Left colon (tissue), 2 donors: ENCODE measurements at regions not wholly inside any gene's neighbourhood (a gene's known extent, or its start where the extent isn't known, plus 50 kb on each side); places are given as distances from the start of the nearest gene placed in this dataset.
A peak's percentile ranks its signal among the peaks of the same experiment; 100 is the strongest.
"Not testable (repeated sequence)": the region's sequence is repeated elsewhere in the genome, so short reads cannot be mapped to it uniquely, and the experiment has no call there.

Experiments used
- ATAC-seq: fragments of 200-7000 bp; cut with Tn5 transposase; one replicate; pipeline ENCODE4 v1.9.1; 2020; ENCODE audit warnings: mild to moderate bottlenecking, moderate library complexity
- DNase-seq, 2 donors: peaks; one replicate each; pipeline ENCODE4 v3.0.0-alpha.2; 2020
- intact Hi-C, 2 donors: fragments of 100-400 bp; cut with DNase I in 1 of 2; cut with micrococcal nuclease in 1 of 2; formaldehyde crosslinking; loops; one replicate each; pipeline versions ENCODE4 v1.11.2 to v1.14.0; 2022; cut with DNase I, micrococcal nuclease
- donor health status: DM: no; HTN: no; CAD: no.
- donor health status: DM: yes; HTN: yes; CAD: no.

- intact Hi-C loops: no loop called here
- DNase-seq (no peak), ATAC-seq (no peak)
These were observed 177.6 kb upstream of the SETMAR start for GRCh38 chr3:4125576-4125975.

DNA sequence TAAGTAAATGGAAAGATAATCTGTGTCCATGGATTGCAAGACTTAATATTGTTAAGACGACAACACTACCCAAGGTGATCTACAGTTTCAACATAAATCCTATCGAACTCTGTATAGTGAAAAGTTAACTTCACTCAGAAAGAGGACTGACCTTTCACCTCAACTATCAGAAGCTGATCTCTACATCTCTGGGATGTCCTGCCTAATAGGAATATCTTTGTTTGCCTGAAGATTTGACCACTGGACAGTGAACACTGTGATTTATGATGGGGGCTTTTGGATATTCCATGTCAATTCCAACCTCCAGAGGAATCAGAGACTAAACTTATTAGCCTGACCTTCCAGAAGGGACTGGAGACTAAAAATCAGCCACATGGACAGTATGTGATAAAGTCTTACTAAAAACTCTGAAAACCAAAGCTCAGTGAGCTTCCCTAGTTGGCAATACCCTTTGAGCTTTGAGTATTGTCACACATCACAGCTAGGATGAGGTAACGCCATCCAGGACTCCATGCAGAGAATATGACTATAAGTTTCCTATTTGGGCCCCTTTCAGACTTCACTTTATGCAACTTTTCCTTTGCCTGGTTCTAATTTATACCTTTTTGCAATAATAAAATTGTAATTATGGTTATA, 164.9 kb upstream of the SETMAR start:
- DNase-seq (no peak), ATAC-seq (peak; percentile 28)
- intact Hi-C loops: no loop called here

DNA sequence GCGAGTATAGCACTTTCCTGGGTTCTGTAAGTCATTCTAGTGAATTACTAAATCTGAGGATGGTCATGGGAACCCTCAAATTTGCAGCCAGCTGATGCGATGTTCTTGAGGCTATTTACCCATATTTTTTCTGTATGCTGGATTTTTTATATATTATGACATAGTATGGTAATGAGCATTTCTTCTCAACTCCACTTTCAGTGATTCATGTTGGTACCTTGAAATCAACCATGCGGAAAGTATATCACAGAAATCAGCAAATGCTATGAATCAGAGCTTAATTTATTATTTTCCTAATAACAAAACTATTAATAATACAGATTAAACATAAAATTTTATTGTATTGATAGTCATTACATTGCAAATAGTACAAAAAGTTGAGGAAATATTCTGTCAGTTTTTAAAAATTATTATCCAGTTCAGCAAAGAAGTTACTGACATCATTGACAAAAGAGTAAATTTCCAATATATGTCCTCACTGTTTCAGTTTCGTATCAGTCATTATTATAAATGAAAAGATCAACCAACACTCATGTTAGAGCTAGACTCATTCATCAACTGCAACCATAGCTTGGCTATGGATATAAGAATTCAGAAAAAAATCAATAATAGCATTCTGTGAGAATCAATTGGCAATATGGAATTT, 164.3 kb upstream of the SETMAR start:
- intact Hi-C loops: no loop called here
- DNase-seq (no peak), ATAC-seq (no peak)

- DNase-seq (no peak), ATAC-seq (peak; percentile 93)
- intact Hi-C loops: no loop called here
These were observed 163.6 kb upstream of the SETMAR start for GRCh38 chr3:4139462-4140140.

DNA sequence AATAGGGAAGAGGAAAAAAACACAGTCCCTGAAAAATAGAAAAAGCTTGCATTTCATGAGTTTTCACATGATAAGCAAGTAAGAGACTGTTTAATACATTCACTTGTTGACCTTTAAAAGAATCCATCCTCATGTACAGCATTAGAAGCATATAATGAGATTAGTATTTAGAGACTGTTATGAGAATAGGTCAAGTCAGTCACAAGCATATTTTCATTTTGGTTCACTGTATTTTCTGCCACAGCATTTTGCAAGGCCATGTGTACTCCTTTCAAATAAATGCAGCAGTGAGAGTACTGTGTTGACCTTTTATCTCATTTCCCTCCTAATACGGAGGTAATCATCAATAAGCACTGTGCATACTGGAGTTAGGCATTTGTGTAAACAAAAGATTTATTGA, 162.2 kb upstream of the SETMAR start:
- intact Hi-C loops: no loop called here
- DNase-seq: no peak
- ATAC-seq: no peak

- ATAC-seq: no peak
- no peak for DNase-seq
- intact Hi-C loops: no loop called here
These were observed 155.5 kb upstream of the SETMAR start for GRCh38 chr3:4147556-4148118.

GRCh38 chr3:4149296-4149695, 153.9 kb upstream of the SETMAR start:
- no peak for ATAC-seq
- intact Hi-C loops: no loop called here
- DNase-seq: no peak

DNA sequence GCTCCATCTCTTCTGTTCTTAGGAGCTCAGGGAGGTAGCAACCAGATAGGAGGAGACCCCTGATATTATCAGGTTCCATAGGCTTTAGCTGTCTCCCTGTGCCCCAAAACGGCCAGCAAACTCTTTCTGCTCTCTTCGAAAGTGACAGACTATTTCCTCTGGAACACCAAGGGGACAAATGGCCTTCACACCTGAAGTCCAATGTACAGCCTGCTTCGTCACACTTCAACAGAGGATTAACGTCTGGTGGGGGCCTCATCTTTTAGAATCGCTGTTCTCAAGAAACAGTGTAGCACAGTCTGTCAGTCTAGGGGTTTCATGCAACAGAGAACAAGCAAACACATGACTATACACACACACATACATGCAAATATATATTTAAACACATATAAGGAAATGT, 152.4 kb upstream of the SETMAR start:
- intact Hi-C loops: no loop called here
- no peak for ATAC-seq
- no peak for DNase-seq

- ATAC-seq: no peak
- intact Hi-C loops: no loop called here
- no peak for DNase-seq
These were observed 151.3 kb upstream of the SETMAR start for GRCh38 chr3:4151859-4152258.

DNA sequence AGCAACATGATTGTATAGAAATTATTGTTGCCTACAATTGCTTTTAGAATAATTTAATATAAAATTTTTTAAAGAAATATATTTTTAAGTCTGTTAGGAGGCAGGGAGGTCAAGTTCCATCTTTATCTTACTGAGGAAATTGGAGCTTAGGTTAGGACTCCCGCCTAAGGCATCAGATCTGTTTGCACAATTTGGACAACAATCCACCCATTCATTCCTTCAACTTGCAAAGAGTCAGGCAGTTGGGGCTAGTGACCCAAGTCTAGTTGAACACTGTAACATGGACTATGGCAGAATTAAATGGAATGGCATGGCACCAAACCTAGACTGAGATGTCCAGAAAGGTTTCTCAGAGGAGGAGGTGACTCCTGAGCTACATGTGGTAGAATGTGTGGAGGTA, 149.4 kb upstream of the SETMAR start:
- DNase-seq (no peak), ATAC-seq (no peak)
- intact Hi-C loops: no loop called here

DNA sequence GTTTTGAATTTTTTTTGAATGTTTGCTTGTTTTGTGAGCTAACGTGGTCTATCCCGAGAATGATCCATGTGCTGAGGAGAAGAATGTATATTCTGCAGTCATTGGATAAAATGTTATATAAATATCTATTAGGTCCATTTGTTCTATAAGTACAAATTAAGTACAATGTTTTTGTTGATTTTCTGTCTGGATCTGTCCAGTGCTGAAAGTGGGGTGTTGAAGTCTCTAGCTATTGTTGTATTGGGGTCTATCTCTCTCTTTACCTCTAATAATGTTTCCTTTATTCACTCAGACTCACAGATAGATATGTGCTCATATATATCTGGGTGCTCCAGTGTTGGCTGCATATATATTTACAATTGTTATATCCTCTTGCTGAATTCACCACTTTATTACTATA, 144.8 kb upstream of the SETMAR start:
- DNase-seq: no peak
- no peak for ATAC-seq
- intact Hi-C loops: no loop called here

- DNase-seq: no peak
- intact Hi-C loops: no loop called here
- ATAC-seq: no peak
These were observed 141.1 kb upstream of the SETMAR start for GRCh38 chr3:4162096-4162495.

- intact Hi-C loops: no loop called here
- ATAC-seq (no peak), DNase-seq (no peak)
These were observed 140.2 kb upstream of the SETMAR start for GRCh38 chr3:4163011-4163410.

DNA sequence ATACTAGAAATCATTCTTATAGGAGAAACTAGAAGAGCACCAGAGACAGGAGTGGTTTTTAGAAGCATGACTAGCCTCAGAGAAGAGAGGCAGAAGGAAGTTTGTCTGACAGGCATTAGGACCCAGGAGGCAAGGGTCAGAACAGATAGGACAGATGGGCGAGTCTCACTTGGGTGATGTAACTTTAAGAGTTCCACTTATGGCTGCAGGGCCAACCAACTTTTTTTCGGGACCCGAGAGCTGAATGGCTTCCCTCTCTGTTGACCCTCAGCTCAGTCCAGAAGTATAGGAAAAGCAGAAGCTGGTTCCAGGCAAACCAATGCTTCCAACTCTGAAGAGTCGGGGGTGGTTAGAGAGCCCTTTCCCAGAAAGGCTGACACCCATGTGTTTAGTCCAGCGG, 136.6 kb upstream of the SETMAR start:
- ATAC-seq (no peak), DNase-seq (no peak)
- intact Hi-C loops: no loop called here

DNA sequence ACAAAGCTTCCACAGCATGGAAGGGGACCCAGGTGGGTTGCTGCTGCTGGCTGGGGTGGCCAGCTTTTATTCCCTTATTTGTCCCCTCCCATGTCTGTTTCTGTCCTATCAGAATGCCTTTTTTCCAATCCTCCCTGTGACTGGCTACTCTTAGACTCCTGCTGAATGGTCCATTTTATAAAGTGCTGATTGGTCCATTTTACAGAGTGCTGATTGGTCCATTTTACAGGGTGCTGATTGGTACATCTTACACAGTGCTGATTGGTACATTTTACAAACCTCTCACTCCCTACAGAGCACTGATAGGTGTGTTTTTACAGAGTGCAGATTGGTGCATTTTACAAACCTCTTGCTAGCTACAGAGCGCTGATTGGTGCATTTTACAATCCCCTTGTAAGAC, 135.9 kb upstream of the SETMAR start:
- intact Hi-C loops, DNase-seq, ATAC-seq: not testable (repeated sequence)

DNA sequence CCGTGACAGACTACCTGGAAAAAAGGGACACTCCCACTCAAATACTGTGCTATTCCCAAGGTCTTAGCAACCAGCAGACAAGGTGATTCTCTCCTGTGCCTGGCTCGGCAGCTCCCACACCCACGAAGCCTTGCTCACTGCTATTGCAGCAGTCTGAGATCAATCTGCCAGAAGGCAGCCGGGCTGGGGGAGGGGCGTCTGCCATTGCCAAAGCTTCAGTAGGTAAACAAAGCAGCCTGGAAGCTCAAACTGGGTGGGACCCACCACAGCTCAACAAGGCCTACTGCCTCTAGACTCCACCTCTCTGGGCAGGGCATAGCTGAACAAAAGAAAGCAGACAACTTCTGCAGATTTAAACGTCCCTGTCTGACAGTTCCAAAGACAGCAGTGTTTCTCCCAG, 128.4 kb upstream of the SETMAR start:
- DNase-seq (peak in 1 of 2 donors; percentile 48), ATAC-seq (peak; percentile 27)
- intact Hi-C loops: no loop called here

DNA sequence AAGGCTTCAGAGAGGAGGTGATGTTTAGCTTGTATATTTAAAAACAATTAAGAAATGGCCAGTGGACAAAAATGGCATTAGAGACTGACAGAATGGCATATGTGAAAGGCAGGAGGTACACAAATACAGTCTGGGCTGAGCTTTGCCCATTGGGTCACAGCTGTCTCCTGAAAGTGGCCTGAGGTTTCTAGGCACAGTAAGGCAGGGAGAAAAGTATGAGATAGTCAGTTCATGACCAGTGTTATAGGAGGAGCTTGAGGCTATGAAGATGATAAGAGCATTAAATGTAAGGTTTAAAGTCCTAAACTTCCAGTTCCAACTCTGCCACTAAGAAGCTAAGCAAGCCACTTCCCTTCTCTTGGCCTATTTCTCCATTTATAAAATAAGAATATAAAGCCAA, 111.2 kb upstream of the SETMAR start:
- intact Hi-C loops: no loop called here
- ATAC-seq: no peak
- DNase-seq: no peak

- intact Hi-C loops: no loop called here
- ATAC-seq (no peak), DNase-seq (no peak)
These were observed 108.2 kb upstream of the SETMAR start for GRCh38 chr3:4195006-4195405.

DNA sequence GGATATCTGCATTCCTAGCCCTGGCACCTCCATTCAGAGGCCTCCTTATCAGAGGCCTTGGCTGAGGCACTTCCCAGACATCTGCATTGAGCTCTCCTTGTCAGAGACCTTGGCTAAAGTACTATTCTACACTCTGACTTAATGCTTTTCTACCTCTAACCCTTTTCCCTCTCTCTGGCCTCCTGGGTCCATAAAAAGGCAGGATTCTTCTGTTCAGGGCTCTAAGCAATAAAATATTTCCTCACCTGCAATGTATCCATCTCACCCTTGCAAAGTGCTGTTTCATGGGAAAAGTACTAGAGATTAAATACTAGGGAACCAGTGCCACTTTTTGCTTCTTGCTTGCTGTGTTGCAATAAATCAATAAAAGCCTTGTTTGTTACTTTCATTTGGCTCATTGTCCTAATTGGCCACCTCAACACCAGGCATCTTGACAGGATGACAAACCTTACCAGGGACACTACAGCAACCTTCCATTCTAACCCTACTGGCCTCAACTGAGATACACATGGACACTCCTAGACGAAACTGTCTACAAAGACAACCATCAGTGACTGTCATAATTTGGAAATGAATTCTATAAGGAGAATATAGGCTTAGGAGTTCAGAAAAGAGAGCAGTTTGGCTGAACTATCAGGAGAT, 106.5 kb upstream of the SETMAR start:
- intact Hi-C loops: no loop called here
- ATAC-seq (no peak), DNase-seq (no peak)

DNA sequence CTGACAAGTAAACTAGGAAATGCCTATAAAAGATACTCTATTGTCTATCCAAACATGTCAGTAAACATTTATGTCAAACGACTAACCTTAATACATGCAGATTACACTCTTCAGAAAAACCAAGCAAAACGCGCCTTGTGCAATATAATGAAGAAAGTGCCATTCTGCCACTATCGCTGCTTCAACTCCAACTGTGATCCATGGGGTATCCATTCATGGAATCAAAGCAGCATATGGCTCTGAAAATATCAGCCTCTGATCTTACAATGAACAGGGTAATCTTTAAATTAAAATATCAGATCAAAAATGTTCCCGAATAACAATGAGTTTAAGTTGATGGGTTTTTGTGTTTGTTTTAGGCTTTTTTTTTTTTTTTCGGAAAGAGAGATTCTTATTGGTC, 105.5 kb upstream of the SETMAR start:
- intact Hi-C loops: no loop called here
- DNase-seq (no peak), ATAC-seq (no peak)
